GM20000 (cell line): ENCODE measurements at regions not wholly inside any gene's neighbourhood (a gene's known extent, or its start where the extent isn't known, plus 50 kb on each side); places are given as distances from the start of the nearest gene placed in this dataset.

Source experiments
- DNase-seq: peaks from one replicate; pipeline ENCODE4 v3.0.0; 2012; ENCODE audit warnings: low spot score
- TF ChIP-seq, protein P1 (sequence below): IDR thresholded peaks from 2 replicates; pipeline ENCODE4 v1.5.1; 2012; ENCODE audit warnings: mild to moderate bottlenecking, control low read depth; ENCODE audit errors: extremely low read depth, missing control alignments

DNA sequence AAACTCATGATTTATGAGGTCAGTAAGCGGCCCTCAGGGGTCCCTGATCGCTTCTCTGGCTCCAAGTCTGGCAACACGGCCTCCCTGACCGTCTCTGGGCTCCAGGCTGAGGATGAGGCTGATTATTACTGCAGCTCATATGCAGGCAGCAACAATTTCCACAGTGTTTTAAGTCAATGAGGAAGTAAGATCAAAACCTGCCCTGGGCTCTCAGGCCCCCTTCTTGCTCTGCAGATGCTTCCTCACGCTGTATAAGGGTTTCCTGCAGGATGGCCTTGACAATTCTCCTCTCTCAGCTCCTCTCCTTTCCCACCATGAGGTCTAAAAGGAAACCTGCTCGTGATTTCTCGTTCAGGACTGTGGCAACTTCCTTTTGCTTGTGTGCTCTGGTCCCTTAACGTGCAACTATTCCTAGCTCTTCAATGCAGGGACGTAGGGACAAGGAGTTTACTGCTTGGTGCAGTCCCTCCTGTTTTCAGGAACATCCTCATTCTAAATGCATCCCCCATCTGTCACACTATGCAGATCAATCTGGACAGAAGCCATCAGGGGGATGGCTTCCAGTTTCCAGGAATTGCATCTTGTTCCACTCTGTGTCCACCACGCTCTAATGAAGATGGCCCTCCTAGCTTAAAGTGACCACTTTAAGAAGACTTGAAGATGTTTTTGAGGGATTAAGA lies 64.3 kb upstream of the IGLL5 start:
- TF ChIP-seq, protein P1, sequence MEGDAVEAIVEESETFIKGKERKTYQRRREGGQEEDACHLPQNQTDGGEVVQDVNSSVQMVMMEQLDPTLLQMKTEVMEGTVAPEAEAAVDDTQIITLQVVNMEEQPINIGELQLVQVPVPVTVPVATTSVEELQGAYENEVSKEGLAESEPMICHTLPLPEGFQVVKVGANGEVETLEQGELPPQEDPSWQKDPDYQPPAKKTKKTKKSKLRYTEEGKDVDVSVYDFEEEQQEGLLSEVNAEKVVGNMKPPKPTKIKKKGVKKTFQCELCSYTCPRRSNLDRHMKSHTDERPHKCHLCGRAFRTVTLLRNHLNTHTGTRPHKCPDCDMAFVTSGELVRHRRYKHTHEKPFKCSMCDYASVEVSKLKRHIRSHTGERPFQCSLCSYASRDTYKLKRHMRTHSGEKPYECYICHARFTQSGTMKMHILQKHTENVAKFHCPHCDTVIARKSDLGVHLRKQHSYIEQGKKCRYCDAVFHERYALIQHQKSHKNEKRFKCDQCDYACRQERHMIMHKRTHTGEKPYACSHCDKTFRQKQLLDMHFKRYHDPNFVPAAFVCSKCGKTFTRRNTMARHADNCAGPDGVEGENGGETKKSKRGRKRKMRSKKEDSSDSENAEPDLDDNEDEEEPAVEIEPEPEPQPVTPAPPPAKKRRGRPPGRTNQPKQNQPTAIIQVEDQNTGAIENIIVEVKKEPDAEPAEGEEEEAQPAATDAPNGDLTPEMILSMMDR = no peak
- no peak for DNase-seq

DNA sequence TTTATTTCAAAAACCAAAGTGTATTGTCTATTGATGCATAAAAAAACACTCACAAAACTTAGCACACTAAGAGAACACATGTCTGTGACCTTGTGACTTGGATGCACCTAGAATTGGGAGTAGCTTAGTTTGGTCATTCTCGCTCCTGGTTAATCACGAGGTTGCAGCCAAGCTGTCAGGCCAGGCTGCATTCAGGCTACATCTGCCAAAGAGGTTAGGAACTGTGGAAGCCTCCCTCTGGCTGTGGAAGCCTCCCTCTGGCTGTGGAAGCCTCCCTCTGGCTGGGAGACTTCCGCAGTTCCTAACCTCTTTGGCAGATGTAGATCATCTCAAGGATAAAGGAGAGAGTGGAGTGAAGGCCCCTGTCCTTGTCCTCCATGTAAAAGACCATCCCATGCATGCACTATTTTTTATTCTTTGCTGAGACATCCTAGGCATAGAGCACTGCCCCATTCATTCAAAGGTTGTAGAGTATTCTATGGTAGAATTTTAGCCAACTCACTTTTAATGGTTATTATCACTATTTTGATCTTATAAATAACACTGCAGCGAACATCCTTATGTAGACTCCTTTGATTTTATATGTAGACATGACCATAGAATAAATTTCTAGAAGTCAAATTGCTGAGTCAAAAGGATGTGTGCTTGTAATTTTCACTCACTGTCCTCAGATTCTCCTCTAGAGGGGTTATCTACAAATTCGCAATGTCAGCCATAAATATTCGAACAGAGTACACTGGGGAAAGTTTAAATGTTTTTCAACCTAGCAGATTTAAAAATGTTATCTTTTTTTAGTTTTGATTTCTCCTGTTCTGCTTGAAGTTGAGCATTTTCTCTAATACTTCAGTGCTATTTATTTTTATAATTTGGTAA lies 63.0 kb upstream of the IGLL5 start:
- DNase-seq = no peak
- TF ChIP-seq, protein P1 = no peak

DNA sequence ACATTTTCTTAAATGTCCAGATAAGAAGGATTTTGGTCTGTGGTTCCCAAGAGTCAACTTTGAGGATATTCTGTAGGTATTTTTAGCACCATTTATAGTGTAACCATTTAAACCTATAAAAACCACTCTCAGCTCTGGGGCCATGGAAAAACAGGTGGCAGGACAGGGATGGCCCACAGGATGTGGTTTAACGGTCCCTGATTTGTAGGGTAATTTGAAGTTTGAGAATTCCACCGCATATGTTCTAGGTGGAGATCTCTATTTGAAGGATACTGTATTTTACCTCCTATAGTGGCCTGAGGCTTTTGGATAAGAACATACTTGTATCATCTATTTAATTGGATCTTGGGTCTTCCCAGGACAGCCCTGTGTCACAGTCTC lies 62.4 kb upstream of the IGLL5 start:
- no peak for DNase-seq

DNA sequence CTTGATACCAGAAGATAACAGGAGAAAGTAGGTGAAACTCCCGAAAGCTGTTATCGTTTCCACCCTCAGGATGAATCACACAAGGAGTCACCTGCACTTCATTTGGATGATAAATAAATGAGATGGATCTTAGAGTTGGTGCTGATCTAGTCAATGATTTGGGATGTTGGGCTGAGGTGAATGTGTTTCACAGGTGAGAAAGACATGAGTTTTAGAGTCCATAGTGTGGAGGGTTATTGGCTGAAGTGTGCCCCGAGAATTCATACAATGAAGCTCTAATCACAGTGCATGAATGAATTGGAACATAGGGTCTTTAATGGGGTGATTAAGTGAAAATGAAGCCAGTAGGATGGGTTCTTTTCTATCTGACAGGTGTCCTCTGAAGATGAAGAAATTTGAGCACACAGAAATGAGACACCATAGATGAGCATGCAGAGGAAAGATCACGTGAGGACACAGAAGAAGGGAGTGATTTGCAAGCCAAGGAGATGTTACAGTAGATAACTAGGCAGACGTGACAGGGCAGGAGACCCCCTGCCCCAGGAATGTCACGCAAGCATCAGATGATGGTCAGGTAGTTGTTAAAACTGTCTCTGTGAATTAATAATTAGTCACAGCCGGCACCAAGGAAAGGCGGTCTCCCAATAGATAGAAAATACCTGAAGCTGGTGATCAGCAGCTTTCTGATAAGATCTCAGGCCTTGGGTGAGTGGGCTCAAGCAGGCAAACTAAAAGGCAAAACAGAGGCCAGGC lies 60.3 kb upstream of the IGLL5 start:
- TF ChIP-seq, protein P1 = no peak
- no peak for DNase-seq

More for the DNA sequence above, 62.4 kb upstream of the IGLL5 start:
- TF ChIP-seq, protein P1 = no peak

DNA sequence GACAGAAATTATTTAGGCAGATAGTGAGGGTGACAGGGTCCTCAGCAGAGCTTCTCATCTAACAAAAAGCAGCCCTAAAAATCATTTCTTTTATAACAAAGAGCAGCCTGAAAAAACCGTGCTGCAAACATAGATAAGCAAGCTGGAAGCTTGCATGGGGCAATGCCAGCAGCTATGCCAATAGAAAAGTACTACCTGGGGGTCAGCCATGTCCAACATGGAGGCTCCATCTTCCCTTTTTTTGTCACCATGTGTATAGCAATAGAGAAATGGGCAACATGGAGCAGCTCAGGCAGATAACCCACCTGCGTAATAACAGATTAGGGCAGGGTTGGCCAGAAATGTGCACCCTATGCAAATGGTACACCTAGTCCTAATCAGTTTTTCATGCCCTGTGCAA lies 57.4 kb upstream of the IGLL5 start:
- TF ChIP-seq, protein P1 = no peak
- no peak for DNase-seq

DNA sequence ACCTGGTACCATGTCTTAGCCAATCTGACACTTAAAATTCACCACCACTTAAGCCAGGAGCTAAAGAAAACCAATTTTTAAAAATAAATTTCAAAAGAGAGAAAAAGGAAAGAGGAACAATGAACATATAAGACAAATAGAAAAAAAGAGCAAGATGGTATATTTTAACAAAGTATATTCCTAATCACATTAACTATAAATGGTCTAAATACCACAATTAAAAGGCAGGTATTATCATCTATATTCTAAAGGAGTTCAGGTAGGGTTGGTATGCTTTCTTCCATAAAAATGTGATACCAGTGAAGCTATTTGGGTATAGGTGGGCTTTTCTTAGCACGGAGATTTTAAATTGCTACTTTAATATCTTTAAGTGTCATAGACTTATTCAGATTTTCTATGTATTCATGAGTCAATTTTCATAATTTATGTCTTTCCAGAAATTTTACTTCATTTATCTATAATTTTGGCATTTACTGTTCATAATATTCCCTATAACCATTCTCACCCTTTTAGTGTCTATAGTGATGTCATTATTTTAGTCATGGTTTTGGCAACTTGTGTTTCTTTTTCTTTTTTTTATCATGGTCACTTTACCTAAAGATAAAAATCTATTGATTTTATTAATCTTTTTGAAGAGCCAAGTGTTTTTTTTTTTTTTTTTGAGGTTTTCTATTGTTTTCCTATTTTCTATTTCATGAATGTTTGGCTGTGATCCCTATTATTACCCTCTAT lies 56.5 kb upstream of the IGLL5 start:
- no peak for DNase-seq

More for the DNA sequence above, 56.5 kb upstream of the IGLL5 start:
- TF ChIP-seq, protein P1 = no peak
